ENCODE measurements at regions not wholly inside any gene's neighbourhood (a gene's known extent, or its start where the extent isn't known, plus 50 kb on each side); places are given as distances from the start of the nearest gene placed in this dataset.

DNA sequence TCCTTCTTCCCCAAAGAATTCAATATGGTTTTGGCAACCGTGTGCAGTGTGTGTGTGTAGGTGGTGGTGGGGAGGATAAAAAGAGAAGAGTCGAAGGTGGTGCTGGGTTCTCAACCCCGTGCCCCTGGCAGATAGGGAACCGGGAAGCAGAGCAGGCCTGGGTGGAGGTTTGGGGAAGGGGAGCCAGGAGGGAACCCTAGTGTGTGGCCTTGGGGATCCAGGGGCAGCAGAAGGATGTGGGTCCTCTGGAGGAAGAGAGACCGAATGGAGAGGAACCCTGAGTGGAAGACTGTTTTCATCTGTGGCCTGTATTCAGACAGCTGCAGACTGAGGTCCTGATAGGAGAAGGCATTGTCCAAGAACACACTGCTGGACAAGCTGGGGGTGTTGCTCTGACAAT, 73.3 kb upstream of the B3GAT1 start:
- POLR2A ChIA-PET (ENCODE audit: partially characterized antibody) = no interaction called here
- no peak for DNase-seq (ENCODE audit: low read depth in 1 of 2, low spot score in 2 of 2)
- H2BK12ac ChIP-seq (ENCODE audit: low read depth, low read length) = no peak overlapping the region

More for the DNA sequence above, 73.3 kb upstream of the B3GAT1 start:
- Histone ChIP-seq H4K8ac (ENCODE audit: extremely low read depth, insufficient read depth, low read length) (no peak overlapping the region), H2AFZ (ENCODE audit: low read length) (no peak overlapping the region), H3K56ac (replicated peaks; ENCODE audit: insufficient read length, low read depth, low read length) (no peak overlapping the region), H3K9ac (replicated peaks in 1 of 4; ENCODE audit: extremely low read depth in 1 of 4, low read depth in 3 of 4, low read length in 3 of 4) (no peak overlapping the region), H3K23me2 (ENCODE audit: low read depth, low read length) (no peaks in the 10 kb centered on the region), H3K14ac (ENCODE audit: insufficient read length) (no peak overlapping the region), H3K79me2 (ENCODE audit: control insufficient read depth in 1 of 2, insufficient read depth in 2 of 2, low read length in 2 of 2) (no peaks in the 10 kb centered on the region), H3K4me3 (ENCODE audit: extremely low read depth in 1 of 4, insufficient read depth in 2 of 4, low read depth in 3 of 4, low read length in 4 of 4) (no peak overlapping the region), H3K18ac (ENCODE audit: extremely low read depth, low read length) (no peak overlapping the region), H3K36me3 (ENCODE audit: control insufficient read depth in 2 of 4, insufficient read depth in 4 of 4, low read length in 3 of 4) (no peaks in the 10 kb centered on the region), H3K9me3 (ENCODE audit: insufficient read depth in 2 of 2, low read depth in 1 of 2, low read length in 1 of 2) (no peaks in the 10 kb centered on the region), H3K27ac (ENCODE audit: low read depth, low read length) (no peak overlapping the region), H3K4me2 (ENCODE audit: insufficient read depth in 1 of 2, low read depth in 2 of 2, low read length in 2 of 2) (no peak overlapping the region), H2BK5ac (ENCODE audit: low read depth, low read length) (no peak overlapping the region), H3K4me1 (replicated peaks in 1 of 4; ENCODE audit: control insufficient read depth in 3 of 4, insufficient read depth in 4 of 4, low read length in 3 of 4) (no peaks in the 10 kb centered on the region), H3K4ac (replicated peaks; ENCODE audit: insufficient read length, low read depth, low read length) (no peak overlapping the region), H2BK120ac (replicated peaks; ENCODE audit: low read depth, low read length) (no peak overlapping the region), H2AK5ac (ENCODE audit: low read depth, low read length) (no peak overlapping the region), H3K23ac (ENCODE audit: insufficient read length) (no peak overlapping the region), H3K79me1 (ENCODE audit: low read depth, low read length) (no peaks in the 10 kb centered on the region), H2BK20ac (ENCODE audit: low read length) (no peak overlapping the region), H4K91ac (replicated peaks; ENCODE audit: insufficient read length, low read length) (no peak overlapping the region), H4K5ac (ENCODE audit: insufficient read length, low read depth, low read length) (no peak overlapping the region), H2BK15ac (ENCODE audit: low read length) (no peak overlapping the region), H3K27me3 (replicated peaks in 1 of 4; ENCODE audit: control insufficient read depth in 3 of 4, extremely low read depth in 1 of 4, insufficient read depth in 3 of 4, low read length in 3 of 4) (no peaks in the 10 kb centered on the region), H4K20me1 (replicated peaks in 1 of 2; ENCODE audit: control insufficient read depth in 1 of 2, insufficient read depth in 2 of 2, low read length in 2 of 2) (no peaks in the 10 kb centered on the region)
- no peak for FAIRE-seq
- 96% methylated on average over 5 of the region's 5 CpGs; no CpG with 5 or more reads in 1 of the 2 experiments for WGBS, 2 experiments (ENCODE audit: extremely low coverage in 1 of 2, insufficient coverage in 1 of 2, insufficient read length in 1 of 2, insufficient replicate concordance in 2 of 2, low coverage in 1 of 2, low lambda C conversion rate in 2 of 2, missing lambda C conversion rate in 1 of 2)
- TF ChIP-seq POLR2A (IDR thresholded peaks at IDR 0.05; ENCODE audit: control extremely low read depth in 1 of 2, low read depth in 2 of 2, low read length in 2 of 2) (no peak), GTF2F1 (IDR thresholded peaks at IDR 0.05; ENCODE audit: borderline replicate concordance, low read depth, low read length) (no peak), CBX5 (IDR thresholded peaks at IDR 0.05; ENCODE audit: low read depth, low read length) (no peak), RNF2 (IDR thresholded peaks at IDR 0.05; ENCODE audit: borderline replicate concordance, low read depth, low read length, missing control alignments, poor library complexity, severe bottlenecking) (no peak), CREB1 (IDR thresholded peaks at IDR 0.05) (no peak), GABPA (IDR thresholded peaks at IDR 0.05; ENCODE audit: borderline replicate concordance, insufficient read depth, low read length) (no peak), RAD21 (IDR thresholded peaks at IDR 0.05 in 1 of 2, conservative IDR thresholded peaks at IDR 0.05 in 1 of 2; ENCODE audit: low read depth in 2 of 2, low read length in 2 of 2) (no peak), CEBPB (IDR thresholded peaks at IDR 0.05; ENCODE audit: low read depth, low read length) (no peak)
- TF ChIP-seq, protein P1, sequence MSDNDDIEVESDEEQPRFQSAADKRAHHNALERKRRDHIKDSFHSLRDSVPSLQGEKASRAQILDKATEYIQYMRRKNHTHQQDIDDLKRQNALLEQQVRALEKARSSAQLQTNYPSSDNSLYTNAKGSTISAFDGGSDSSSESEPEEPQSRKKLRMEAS (IDR thresholded peaks at IDR 0.05) = no peak
- CTCF ChIA-PET (ENCODE audit: partially characterized antibody) = interaction anchor here (1.4 kb wide), 1 partner anchor 334 kb away, joined by 3 read pairs; no protein-coding TSS in a partner anchor
